ENCODE measurements at regions not wholly inside any gene's neighbourhood (a gene's known extent, or its start where the extent isn't known, plus 50 kb on each side); places are given as distances from the start of the nearest gene placed in this dataset.

- Histone ChIP-seq H2BK12ac (ENCODE audit: low read depth, low read length) (no peak overlapping the region), H3K4me3 (ENCODE audit: extremely low read depth in 1 of 4, insufficient read depth in 2 of 4, low read depth in 3 of 4, low read length in 4 of 4) (no peak overlapping the region), H3K56ac (replicated peaks; ENCODE audit: insufficient read length, low read depth, low read length) (no peak overlapping the region), H2BK15ac (ENCODE audit: low read length) (no peak overlapping the region), H4K91ac (replicated peaks; ENCODE audit: insufficient read length, low read length) (no peak overlapping the region), H3K14ac (ENCODE audit: insufficient read length) (no peak overlapping the region), H3K9ac (replicated peaks in 1 of 4; ENCODE audit: extremely low read depth in 1 of 4, low read depth in 3 of 4, low read length in 3 of 4) (no peak overlapping the region), H3K79me2 (ENCODE audit: control insufficient read depth in 1 of 2, insufficient read depth in 2 of 2, low read length in 2 of 2) (no peaks in the 10 kb centered on the region), H3K4me1 (replicated peaks in 1 of 4; ENCODE audit: control insufficient read depth in 3 of 4, insufficient read depth in 4 of 4, low read length in 3 of 4) (no peaks in the 10 kb centered on the region), H4K5ac (ENCODE audit: insufficient read length, low read depth, low read length) (no peak overlapping the region), H2BK5ac (ENCODE audit: low read depth, low read length) (no peak overlapping the region), H2BK20ac (ENCODE audit: low read length) (no peak overlapping the region), H3K79me1 (ENCODE audit: low read depth, low read length) (no peaks in the 10 kb centered on the region), H3K4me2 (ENCODE audit: insufficient read depth in 1 of 2, low read depth in 2 of 2, low read length in 2 of 2) (no peak overlapping the region), H2AK5ac (ENCODE audit: low read depth, low read length) (no peak overlapping the region), H2BK120ac (replicated peaks; ENCODE audit: low read depth, low read length) (no peak overlapping the region), H2AFZ (ENCODE audit: low read length) (no peak overlapping the region), H3K27me3 (replicated peaks in 1 of 4; ENCODE audit: control insufficient read depth in 3 of 4, extremely low read depth in 1 of 4, insufficient read depth in 3 of 4, low read length in 3 of 4) (no peaks in the 10 kb centered on the region), H3K4ac (replicated peaks; ENCODE audit: insufficient read length, low read depth, low read length) (no peak overlapping the region), H4K8ac (ENCODE audit: extremely low read depth, insufficient read depth, low read length) (no peak overlapping the region), H3K18ac (ENCODE audit: extremely low read depth, low read length) (no peak overlapping the region), H3K27ac (ENCODE audit: low read depth, low read length) (no peak overlapping the region), H3K23me2 (ENCODE audit: low read depth, low read length) (peaks cover 2% of the 10 kb centered on the region; the same call in 1 of the 2 replicates), H3K36me3 (ENCODE audit: control insufficient read depth in 2 of 4, insufficient read depth in 4 of 4, low read length in 3 of 4) (no peaks in the 10 kb centered on the region), H3K23ac (ENCODE audit: insufficient read length) (no peak overlapping the region), H4K20me1 (replicated peaks in 1 of 2; ENCODE audit: control insufficient read depth in 1 of 2, insufficient read depth in 2 of 2, low read length in 2 of 2) (no peaks in the 10 kb centered on the region), H3K9me3 (ENCODE audit: insufficient read depth in 2 of 2, low read depth in 1 of 2, low read length in 1 of 2) (no peaks in the 10 kb centered on the region)
- FAIRE-seq (no peak), DNase-seq (ENCODE audit: low read depth in 1 of 2, low spot score in 2 of 2) (no peak)
- 91% methylated on average over 3 of the region's 3 CpGs; no CpG with 5 or more reads in 1 of the 2 experiments for WGBS, 2 experiments (ENCODE audit: extremely low coverage in 1 of 2, insufficient coverage in 1 of 2, insufficient read length in 1 of 2, insufficient replicate concordance in 2 of 2, low coverage in 1 of 2, low lambda C conversion rate in 2 of 2, missing lambda C conversion rate in 1 of 2)
- POLR2A ChIA-PET (ENCODE audit: partially characterized antibody): no interaction called here
- CTCF ChIA-PET (ENCODE audit: partially characterized antibody): interaction anchor here (1.2 kb wide), 1 partner anchor 17 kb away, joined by 3 read pairs; no protein-coding TSS in a partner anchor
- TF ChIP-seq SP2 (IDR thresholded peaks at IDR 0.05; ENCODE audit: low read length): no peak
- TF ChIP-seq CREB1 (IDR thresholded peaks at IDR 0.05): no peak
Measured at GRCh38 chr3:22475665-22476240, 724.7 kb upstream of the ZNF385D start.

Measured in H1 (cell line).